GM03348 (cell line): ENCODE measurements at regions not wholly inside any gene's neighbourhood (a gene's known extent, or its start where the extent isn't known, plus 50 kb on each side); places are given as distances from the start of the nearest gene placed in this dataset.
A peak's percentile ranks its signal among the peaks of the same experiment; 100 is the strongest.

Experiments
- DNase-seq: peaks from one replicate; pipeline ENCODE4 v3.0.0; 2012; ENCODE audit warnings: low spot score

- no peak for DNase-seq
These were observed 2614.2 kb downstream of the PCDH7 start for GRCh38 chr4:33334416-33334815.

- DNase-seq, result no peak
These were observed 2619.6 kb downstream of the PCDH7 start for GRCh38 chr4:33339762-33340161.

- DNase-seq, result no peak
These were observed 2620.0 kb downstream of the PCDH7 start for GRCh38 chr4:33340168-33340567.

- DNase-seq, result no peak
These were observed 2629.2 kb downstream of the PCDH7 start for GRCh38 chr4:33349376-33349775.

GRCh38 chr4:33357121-33357520, 2637.0 kb downstream of the PCDH7 start:
- no peak for DNase-seq

- DNase-seq, result peak; percentile 6
These were observed 2649.3 kb downstream of the PCDH7 start for GRCh38 chr4:33369446-33369845.

- DNase-seq, result no peak
These were observed 2661.6 kb downstream of the PCDH7 start for GRCh38 chr4:33381816-33382215.

- peak; percentile 5 for DNase-seq
These were observed 2666.6 kb downstream of the PCDH7 start for GRCh38 chr4:33386764-33387163.

- no peak for DNase-seq
These were observed 2670.8 kb downstream of the PCDH7 start for GRCh38 chr4:33390976-33391375.

DNA sequence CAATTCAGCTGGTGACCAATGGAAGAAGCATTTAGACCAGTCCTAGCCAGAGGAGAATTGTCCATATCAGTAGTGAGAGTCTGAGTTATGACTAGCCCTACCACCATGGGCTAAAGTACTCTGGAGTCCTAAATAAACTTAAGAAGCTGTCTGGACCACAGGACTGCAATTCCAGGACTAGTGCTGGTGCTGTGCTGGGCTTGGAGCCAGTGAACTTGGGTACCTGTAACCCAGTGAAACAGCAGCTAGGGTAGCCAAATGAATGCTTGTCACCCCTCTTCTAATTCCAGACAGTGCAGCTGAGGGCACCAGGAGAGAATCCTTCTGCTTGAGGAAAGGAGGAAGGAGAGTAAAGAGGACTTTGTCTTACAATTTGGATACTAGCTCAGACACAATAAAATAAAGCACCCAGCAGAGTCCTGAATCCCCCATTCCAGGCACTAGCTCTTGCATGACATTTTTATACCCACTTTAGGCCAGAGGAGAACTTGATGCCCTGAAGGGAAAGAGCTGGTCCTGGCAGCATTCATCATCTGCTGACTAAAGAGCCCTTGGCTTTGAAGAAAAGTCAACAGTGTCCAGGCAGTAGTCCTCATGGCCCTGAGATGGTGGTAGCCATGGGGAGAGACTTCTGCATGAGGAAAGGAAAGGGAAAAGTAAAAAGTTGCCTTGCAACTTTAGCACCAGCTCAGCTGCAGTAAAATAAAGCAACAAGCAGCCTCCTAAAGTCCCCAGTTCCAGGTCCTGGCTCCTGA, 2675.7 kb downstream of the PCDH7 start:
- DNase-seq, result no peak

DNA sequence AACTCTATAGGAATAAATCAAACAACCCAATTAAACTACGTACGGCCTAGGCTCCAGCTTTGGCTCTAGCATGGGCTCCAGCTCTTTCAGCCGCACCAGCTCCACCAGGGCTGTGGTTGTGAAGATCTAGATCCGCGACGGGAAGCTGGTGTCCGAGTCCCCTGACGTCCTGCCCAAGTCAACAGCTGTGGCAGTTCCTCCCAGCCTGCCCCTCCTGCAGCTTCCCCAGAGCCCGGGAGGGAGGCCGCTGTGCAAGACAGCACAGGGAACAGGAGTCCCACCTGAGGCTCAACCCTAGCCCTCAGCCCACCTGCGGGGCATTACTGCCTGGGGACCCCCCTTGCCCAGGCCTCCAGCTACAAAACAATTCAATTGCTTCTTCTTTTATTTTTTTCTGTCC, 2680.3 kb downstream of the PCDH7 start:
- DNase-seq, result no peak

DNA sequence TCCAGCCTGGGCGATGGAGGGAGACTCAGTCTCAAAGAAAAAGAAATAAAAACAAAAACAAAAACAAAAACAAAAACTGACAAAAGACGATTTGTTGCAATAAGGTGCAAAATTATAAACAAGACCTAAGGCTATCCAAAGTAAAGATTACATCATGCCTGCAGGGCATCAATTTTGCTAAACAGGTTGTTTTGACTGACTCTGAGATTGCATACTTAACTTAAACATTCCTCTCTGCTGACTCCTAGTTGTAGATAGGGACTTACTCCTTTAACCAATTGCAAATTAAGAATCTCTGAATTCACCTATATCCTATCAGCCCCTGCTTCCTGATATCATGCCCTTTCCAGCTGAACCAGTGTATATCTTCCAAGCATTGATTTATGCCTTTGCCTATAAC, 2687.3 kb downstream of the PCDH7 start:
- no peak for DNase-seq

- no peak for DNase-seq
These were observed 2691.0 kb downstream of the PCDH7 start for GRCh38 chr4:33411182-33411581.

GRCh38 chr4:33421887-33422286, 2701.7 kb downstream of the PCDH7 start:
- no peak for DNase-seq

GRCh38 chr4:33422656-33423055, 2702.5 kb downstream of the PCDH7 start:
- no peak for DNase-seq

- no peak for DNase-seq
These were observed 2705.8 kb downstream of the PCDH7 start for GRCh38 chr4:33425936-33426335.

GRCh38 chr4:33427676-33428075, 2707.5 kb downstream of the PCDH7 start:
- no peak for DNase-seq

DNA sequence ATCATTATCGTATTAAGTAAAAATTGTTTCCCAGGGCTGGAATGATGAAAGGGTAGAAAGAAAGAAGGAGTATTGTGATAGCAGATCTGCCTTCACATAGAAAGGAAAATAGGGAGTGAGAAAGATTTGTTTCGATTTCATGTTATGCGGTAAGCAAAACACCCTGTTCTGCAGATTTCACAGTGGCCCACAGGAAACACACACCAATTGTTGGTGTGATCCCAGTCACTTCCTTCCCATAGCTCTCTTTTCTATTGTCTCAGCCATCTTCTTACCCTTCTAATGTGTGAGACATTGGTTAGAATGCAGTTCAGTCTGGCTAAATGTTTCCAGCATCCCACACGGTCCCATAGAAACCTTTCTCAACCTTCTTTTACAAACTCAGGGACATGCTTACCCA, 2709.8 kb downstream of the PCDH7 start:
- no peak for DNase-seq

GRCh38 chr4:33437406-33437805, 2717.2 kb downstream of the PCDH7 start:
- no peak for DNase-seq

DNA sequence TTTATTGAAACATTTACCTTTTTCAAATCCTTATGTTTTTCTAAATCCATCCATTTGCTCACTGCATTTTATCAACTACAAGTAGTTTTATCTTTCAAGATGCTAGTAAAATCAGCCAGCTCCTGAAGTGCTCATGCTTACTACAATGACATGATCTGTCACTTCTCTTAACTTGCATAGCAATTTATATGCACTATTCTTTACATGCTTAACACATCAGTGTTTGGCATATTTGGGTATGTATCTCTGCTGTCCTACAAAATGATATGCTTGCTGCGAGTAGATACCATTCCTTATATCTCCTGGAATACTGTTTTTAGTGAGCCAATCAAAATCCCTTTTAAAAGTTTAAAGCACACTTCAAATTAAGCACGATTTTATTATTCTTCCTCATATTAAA, 2726.8 kb downstream of the PCDH7 start:
- DNase-seq, result no peak

GRCh38 chr4:33448948-33449347, 2728.8 kb downstream of the PCDH7 start:
- DNase-seq, result no peak

- no peak for DNase-seq
These were observed 2733.3 kb downstream of the PCDH7 start for GRCh38 chr4:33453436-33453835.

DNA sequence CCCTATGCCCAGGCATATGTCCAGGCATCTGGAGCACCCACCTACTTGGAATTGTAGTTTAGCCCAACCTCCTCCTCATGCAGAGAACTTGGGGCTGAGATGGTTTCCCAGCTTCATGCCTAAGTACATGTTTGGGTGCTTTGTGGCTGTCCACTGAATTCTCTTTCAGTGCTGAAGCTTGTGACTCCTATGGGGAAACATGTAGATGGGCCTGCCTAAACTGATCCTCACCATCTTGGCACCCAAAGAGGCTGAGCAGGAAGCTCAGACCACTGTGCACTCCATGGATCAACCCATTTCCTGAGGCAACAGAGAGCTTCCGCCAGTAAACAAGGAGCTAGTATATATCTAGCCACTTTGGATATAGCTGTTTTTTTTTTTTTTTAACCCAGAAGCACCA, 2733.7 kb downstream of the PCDH7 start:
- no peak for DNase-seq

- DNase-seq, result no peak
These were observed 2745.4 kb downstream of the PCDH7 start for GRCh38 chr4:33465565-33465964.
